Ovary (tissue), 3 donors: ENCODE measurements at regions not wholly inside any gene's neighbourhood (a gene's known extent, or its start where the extent isn't known, plus 50 kb on each side); places are given as distances from the start of the nearest gene placed in this dataset.

Source experiments
- EP300 ChIP-seq: sonication (generic); formaldehyde crosslinking; IDR thresholded peaks from one replicate; pipeline ENCODE4 v1.6.1; 2017; ENCODE audit warnings: antibody characterized with exemption
- POLR2A ChIP-seq: fragments of 450-650 bp; IDR thresholded peaks from one replicate; pipeline ENCODE4 v1.6.1; 2017; ENCODE audit warnings: antibody characterized with exemption, mild to moderate bottlenecking, moderate library complexity
- TF ChIP-seq, protein P1 (sequence below), 3 donors: fragments of 450-650 bp in 2 of 3; fragments of 200-600 bp in 1 of 3; IDR thresholded peaks; one replicate each; pipeline versions ENCODE4 v1.5.1 to v1.8.0; 2016 to 2022; ENCODE audit warnings: antibody characterized with exemption in 3 of 3, mild to moderate bottlenecking in 1 of 3
- donor health status: DM: no; HTN: no; CAD: no.

DNA sequence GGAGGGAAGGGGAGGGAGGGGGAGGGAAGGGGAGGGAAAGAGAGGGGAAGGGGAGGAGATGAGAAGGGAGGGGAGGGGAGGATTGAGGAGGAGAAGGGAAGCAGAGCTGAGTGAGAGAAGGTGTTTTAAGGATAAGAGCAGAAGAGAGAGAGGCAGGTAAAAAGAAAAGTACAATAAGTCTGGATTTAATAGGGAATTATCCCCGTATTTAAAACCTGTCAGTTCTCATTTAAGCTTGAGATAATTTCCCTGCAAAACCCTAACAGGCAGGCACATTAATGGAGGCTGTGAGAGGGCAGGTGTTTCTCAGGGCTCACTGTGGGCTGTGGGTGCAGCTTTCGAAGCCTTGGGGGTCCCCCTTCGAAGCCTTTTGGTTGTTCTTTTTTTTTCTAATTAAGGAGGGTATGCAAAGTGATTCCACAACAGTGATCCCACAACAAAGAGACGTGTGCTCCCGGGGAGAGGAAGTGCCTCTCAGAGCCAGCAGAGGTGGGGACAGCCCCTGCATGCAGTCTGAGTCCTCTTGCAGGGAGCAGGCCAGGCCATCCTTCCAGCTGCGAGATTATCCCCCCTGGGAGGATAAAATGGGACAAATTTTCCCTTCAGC lies 317.9 kb upstream of the IRX1 start:
- no peak for TF ChIP-seq POLR2A
- no peak for TF ChIP-seq EP300
- TF ChIP-seq, protein P1, sequence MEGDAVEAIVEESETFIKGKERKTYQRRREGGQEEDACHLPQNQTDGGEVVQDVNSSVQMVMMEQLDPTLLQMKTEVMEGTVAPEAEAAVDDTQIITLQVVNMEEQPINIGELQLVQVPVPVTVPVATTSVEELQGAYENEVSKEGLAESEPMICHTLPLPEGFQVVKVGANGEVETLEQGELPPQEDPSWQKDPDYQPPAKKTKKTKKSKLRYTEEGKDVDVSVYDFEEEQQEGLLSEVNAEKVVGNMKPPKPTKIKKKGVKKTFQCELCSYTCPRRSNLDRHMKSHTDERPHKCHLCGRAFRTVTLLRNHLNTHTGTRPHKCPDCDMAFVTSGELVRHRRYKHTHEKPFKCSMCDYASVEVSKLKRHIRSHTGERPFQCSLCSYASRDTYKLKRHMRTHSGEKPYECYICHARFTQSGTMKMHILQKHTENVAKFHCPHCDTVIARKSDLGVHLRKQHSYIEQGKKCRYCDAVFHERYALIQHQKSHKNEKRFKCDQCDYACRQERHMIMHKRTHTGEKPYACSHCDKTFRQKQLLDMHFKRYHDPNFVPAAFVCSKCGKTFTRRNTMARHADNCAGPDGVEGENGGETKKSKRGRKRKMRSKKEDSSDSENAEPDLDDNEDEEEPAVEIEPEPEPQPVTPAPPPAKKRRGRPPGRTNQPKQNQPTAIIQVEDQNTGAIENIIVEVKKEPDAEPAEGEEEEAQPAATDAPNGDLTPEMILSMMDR (IDR thresholded peaks at IDR 0.05) = no peak
